DOHH2 (cell line): ENCODE measurements at regions not wholly inside any gene's neighbourhood (a gene's known extent, or its start where the extent isn't known, plus 50 kb on each side); places are given as distances from the start of the nearest gene placed in this dataset.

Experiments used
- CTCF ChIP-seq: fragments of 200-600 bp; sonication (generic); IDR thresholded peaks from one replicate; pipeline ENCODE4 v1.5.1; 2014; ENCODE audit warnings: antibody characterized with exemption, mild to moderate bottlenecking, low read depth, low read length; ENCODE audit not compliant: poor library complexity, severe bottlenecking
- EZH2phosphoT487 ChIP-seq: fragments of 200-600 bp; sonication (generic); IDR thresholded peaks from 2 replicates; pipeline ENCODE4 v1.6.1; 2017; ENCODE audit warnings: borderline replicate concordance, mild to moderate bottlenecking, antibody characterized with exemption, low read length, moderate library complexity, mixed read lengths

GRCh38 chr12:131404705-131405104, 306.2 kb upstream of the SFSWAP start:
- TF ChIP-seq CTCF (no peak), EZH2phosphoT487 (no peak)
